GM10248 (cell line): ENCODE measurements at regions not wholly inside any gene's neighbourhood (a gene's known extent, or its start where the extent isn't known, plus 50 kb on each side); places are given as distances from the start of the nearest gene placed in this dataset.

ENCODE experiments used
- CTCF ChIA-PET: fragments of 300-600 bp; sonication (Branson Sonifier 250); formaldehyde crosslinking; extraction: SDS; loops from one replicate; lab custom pipeline; 2021; ENCODE audit warnings: antibody characterized with exemption; lab: Yijun Ruan, JAX
- POLR2A ChIA-PET: fragments of 350-650 bp; sonication (Branson Sonifier 250); formaldehyde crosslinking; extraction: SDS; loops from one replicate; lab custom pipeline; 2020; ENCODE audit warnings: antibody characterized with exemption; lab: Yijun Ruan, JAX
- DNase-seq: peaks from one replicate; pipeline ENCODE4 v3.0.0; 2012; ENCODE audit errors: extremely low spot score
- CTCF ChIP-seq: IDR thresholded peaks from 2 replicates; pipeline ENCODE4 v1.5.1; 2012; ENCODE audit warnings: mild to moderate bottlenecking, low read depth; ENCODE audit errors: extremely low read depth, missing control alignments, control extremely low read depth

DNA sequence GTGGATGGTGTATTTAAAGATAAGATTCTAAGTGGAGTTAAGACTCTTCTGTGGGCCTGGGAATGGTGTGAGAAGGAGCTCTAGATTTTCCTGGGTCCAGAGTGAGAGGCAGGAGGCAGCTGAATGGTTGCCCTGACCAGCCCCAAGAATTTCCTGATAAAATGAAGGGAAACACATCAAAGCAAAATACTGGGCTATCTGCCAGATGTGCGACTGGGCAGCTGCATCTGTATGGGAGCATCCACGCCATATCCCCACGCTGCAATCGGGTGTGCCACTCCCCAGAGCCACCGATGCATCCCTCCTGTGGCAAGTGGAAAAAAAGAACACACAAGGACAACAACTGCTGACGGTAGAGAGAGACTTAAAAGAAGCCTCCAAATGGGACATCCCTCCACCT, 84.3 kb upstream of the COX10 start:
- DNase-seq = no peak
- POLR2A ChIA-PET = no interaction called here
- CTCF ChIA-PET = interaction anchor here (1.2 to 1.9 kb wide), 2 partner anchors 9 to 38 kb away, joined by 3 to 5 read pairs; no protein-coding TSS in a partner anchor
- no peak for TF ChIP-seq CTCF

DNA sequence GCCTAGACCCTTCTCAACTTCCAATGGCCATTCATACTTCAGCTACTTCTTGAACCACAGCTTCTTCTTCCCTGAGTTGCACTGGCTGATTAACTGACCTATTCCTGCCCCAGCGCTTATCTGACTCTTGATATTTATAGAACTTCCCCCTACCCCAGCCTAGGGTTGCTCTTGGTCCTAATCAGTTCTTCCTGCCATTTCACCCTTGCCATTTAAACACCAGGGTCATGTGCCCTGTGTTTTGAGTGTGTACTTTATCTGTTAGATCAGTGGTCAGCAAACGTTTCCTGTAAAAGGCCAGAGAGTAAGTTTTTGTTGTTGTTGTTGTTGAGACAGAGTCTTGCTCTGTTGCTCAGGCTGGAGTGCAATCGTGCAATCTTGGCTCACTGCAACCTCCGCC, 82.4 kb upstream of the COX10 start:
- DNase-seq = no peak
- TF ChIP-seq CTCF = no peak
- CTCF ChIA-PET = interaction anchor here (1.9 kb wide), 1 partner anchor 7 kb away, joined by 5 read pairs; no protein-coding TSS in a partner anchor
- POLR2A ChIA-PET = no interaction called here

DNA sequence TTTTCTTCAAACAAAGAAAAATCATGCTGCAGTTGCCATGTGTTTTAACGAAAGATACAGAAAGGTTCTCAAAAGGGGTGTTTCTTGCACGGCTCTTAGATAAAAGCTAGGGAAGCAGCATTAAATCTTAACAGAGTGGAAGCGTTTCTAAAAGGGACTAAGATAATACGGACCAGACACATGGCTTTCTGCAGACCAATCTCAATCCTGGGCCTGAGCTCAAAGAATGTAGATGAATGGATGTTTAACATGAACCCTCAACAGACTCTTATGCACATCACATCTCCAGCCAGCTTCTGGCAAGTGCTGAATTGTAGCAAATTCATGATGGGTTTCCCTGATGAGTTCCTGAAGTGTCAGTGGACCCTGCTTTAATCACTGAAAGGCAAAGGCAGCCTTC, 80.2 kb upstream of the COX10 start:
- CTCF ChIA-PET = no interaction called here
- POLR2A ChIA-PET = no interaction called here
- TF ChIP-seq CTCF = no peak
- no peak for DNase-seq

DNA sequence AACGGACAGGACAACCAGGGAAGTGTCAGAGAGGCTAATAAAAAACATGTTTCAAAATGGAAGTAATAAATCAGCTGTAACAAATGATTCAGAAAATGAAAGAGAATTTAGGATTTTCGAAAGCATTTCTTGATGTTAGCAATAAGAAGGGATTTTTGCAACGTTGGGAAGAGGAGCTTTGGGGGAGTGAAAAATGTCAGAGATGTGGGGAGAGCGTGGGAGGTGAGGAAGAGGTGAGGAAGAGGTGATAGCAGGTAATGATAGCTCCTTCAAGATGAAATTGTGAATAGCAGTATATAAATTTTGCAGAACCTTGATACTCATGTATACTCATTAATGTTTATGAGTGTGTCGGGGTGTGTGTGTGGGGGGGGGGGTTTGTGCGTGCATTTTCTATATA, 76.2 kb upstream of the COX10 start:
- no peak for DNase-seq
- POLR2A ChIA-PET = no interaction called here
- no peak for TF ChIP-seq CTCF
- CTCF ChIA-PET = no interaction called here

DNA sequence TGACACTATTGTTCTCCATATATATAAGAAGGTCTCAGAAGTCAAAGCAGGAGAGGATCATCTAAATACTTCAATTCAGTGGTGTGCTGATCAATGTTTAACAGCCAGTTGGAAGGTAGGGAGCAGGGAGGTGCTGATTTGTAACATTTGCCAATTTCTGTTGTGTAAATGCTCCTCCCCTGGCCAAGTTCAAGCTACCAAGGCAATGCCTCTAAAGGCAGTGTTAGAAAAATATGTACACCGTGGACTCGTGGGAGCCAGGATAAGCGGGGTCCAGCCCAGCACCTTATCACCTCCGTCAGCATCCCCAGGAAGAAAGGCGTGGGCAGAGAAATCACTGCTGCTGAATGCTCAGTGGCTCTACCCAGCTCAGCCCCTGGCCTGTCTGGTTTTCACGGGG, 75.3 kb upstream of the COX10 start:
- ChIA-PET CTCF (interaction anchor here (1.4 to 1.5 kb wide), 2 partner anchors 8 to 12 kb away, joined by 4 to 5 read pairs; no protein-coding TSS in a partner anchor), POLR2A (no interaction called here)
- no peak for TF ChIP-seq CTCF
- DNase-seq = no peak

GRCh38 chr17:13995856-13996271, 73.4 kb upstream of the COX10 start:
- CTCF ChIA-PET = no interaction called here
- POLR2A ChIA-PET = no interaction called here
- DNase-seq = no peak
- no peak for TF ChIP-seq CTCF

DNA sequence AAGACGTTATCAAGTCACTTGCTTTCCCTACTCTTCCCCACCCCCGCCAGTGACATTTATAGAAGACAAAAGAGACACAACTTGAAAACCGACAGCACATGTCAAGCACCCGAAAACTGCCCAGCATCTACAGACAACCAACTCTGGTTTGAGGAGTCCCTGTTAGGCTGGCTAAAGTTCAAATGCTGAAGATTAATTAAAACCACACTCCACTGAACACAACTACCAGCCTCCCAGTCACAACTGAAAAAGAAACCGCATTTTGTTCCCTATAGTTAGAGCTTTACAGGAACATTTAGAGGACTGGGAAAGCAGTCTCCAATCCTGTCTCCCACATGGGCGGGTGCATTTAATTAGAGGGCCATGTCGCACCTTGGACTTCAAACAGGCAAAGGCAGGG, 73.0 kb upstream of the COX10 start:
- ChIA-PET POLR2A (no interaction called here), CTCF (no interaction called here)
- no peak for DNase-seq
- TF ChIP-seq CTCF = no peak
